NCI-H187 (cell line): ENCODE measurements at regions not wholly inside any gene's neighbourhood (a gene's known extent, or its start where the extent isn't known, plus 50 kb on each side); places are given as distances from the start of the nearest gene placed in this dataset.
"Not testable (repeated sequence)": the region's sequence is repeated elsewhere in the genome, so short reads cannot be mapped to it uniquely, and the experiment has no call there.

Experiments used
- DNase-seq, 2 experiments: peaks; one replicate each; lab custom pipeline; 2025; lab: John Stamatoyannopoulos, UW

- no peak for DNase-seq
Observed at GRCh38 chr6:90463359-90463758, 123.5 kb downstream of the MAP3K7 start.

- DNase-seq: no peak
Observed at GRCh38 chr6:90462102-90462501, 124.8 kb downstream of the MAP3K7 start.

GRCh38 chr6:90461383-90461782 is 125.5 kb downstream of the MAP3K7 start:
- no peak for DNase-seq

- DNase-seq: no peak
Observed at GRCh38 chr6:90460051-90460450, 126.8 kb downstream of the MAP3K7 start.

GRCh38 chr6:90459225-90459758 is 127.6 kb downstream of the MAP3K7 start:
- no peak for DNase-seq

GRCh38 chr6:90458353-90459224 is 128.3 kb downstream of the MAP3K7 start:
- no peak for DNase-seq

- DNase-seq: no peak
Observed at GRCh38 chr6:90457867-90458259, 129.0 kb downstream of the MAP3K7 start.

GRCh38 chr6:90456997-90457866 is 129.6 kb downstream of the MAP3K7 start:
- not testable (repeated sequence) for DNase-seq

GRCh38 chr6:90456001-90456400 is 130.9 kb downstream of the MAP3K7 start:
- no peak for DNase-seq

- DNase-seq: no peak
Observed at GRCh38 chr6:90454836-90455427, 131.9 kb downstream of the MAP3K7 start.

- DNase-seq: no peak
Observed at GRCh38 chr6:90450268-90450953, 136.5 kb downstream of the MAP3K7 start.

- no peak for DNase-seq
Observed at GRCh38 chr6:90449311-90449710, 137.6 kb downstream of the MAP3K7 start.

- DNase-seq: no peak
Observed at GRCh38 chr6:90448836-90449235, 138.0 kb downstream of the MAP3K7 start.

GRCh38 chr6:90446164-90446563 is 140.7 kb downstream of the MAP3K7 start:
- no peak for DNase-seq

- no peak for DNase-seq
Observed at GRCh38 chr6:90445533-90446108, 141.3 kb downstream of the MAP3K7 start.

GRCh38 chr6:90444160-90444714 is 142.6 kb downstream of the MAP3K7 start:
- no peak for DNase-seq

GRCh38 chr6:90442366-90442765 is 144.5 kb downstream of the MAP3K7 start:
- no peak for DNase-seq

GRCh38 chr6:90440586-90441283 is 144.1 kb upstream of the BACH2 start:
- no peak for DNase-seq

- DNase-seq: no peak
Observed at GRCh38 chr6:90439586-90439985, 142.9 kb upstream of the BACH2 start.

- DNase-seq: no peak
Observed at GRCh38 chr6:90436403-90436802, 139.8 kb upstream of the BACH2 start.
